ENCODE measurements at regions not wholly inside any gene's neighbourhood (a gene's known extent, or its start where the extent isn't known, plus 50 kb on each side); places are given as distances from the start of the nearest gene placed in this dataset.

DNA sequence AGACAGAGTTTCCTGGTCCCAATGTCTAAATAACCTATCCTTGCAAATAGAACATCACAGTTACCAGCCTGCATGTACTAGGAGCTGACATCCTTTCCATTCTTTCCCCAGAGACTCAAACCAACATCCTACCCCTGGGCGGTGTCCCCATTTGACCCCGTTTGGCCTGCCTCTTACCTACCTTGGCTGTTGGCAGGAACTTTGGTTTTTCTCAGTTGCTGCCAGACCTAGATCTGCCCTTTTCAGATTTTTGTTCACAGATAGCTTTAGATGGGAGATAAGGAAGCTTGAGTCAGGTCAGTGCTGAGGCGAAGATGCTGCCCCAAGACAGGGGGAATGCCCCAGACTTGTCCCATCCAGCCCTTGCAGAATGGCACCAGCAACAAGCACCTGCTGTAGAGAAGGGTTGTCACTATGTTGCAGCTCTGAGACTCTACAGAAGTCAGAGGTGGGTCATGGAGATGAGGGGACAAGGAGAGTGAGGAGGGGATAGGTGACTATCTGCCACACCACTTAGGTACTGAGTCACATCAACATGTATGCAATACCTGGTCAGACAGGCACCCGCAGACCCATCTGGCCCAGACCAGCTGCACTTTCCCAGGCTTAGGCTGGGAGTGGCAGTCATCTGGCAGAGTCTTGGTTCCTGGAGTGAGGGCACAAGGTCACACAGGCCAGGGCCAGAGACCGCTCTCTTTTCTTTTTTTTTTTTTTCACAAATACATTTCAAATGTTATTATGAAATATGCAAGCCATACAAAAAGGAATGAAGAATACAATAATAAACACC, 61.5 kb upstream of the POU2AF1 start:
- 100% methylated on average over 3 of the region's 5 CpGs for WGBS (ENCODE audit: insufficient coverage)
- Histone ChIP-seq H3K36me3 (replicated peaks in 1 of 2; ENCODE audit: control extremely low read depth in 1 of 2, control insufficient read depth in 1 of 2, extremely low read depth in 1 of 2, insufficient read depth in 2 of 2, low read length in 1 of 2) (no peaks in the 10 kb centered on the region), H3K4me1 (ENCODE audit: control insufficient read depth in 2 of 2, insufficient read depth in 2 of 2, low read length in 2 of 2) (peaks cover 15 to 30% of the 10 kb centered on the region in 2 donors), H3K4me2 (replicated peaks; ENCODE audit: low read depth, low read length, poor library complexity, severe bottlenecking) (no peak overlapping the region), H3K27ac (ENCODE audit: low read length in 2 of 2) (no peak overlapping the region), H3K79me2 (ENCODE audit: control insufficient read depth, insufficient read depth, low read length) (no peaks in the 10 kb centered on the region), H3K27me3 (replicated peaks in 1 of 4; ENCODE audit: control extremely low read depth in 1 of 4, control insufficient read depth in 3 of 4, insufficient read depth in 4 of 4, low read length in 3 of 4) (peaks cover 0 to 3% (median 0%) of the 10 kb centered on the region in 4 experiments), H3K9me3 (ENCODE audit: control extremely low read depth in 1 of 3, control insufficient read depth in 2 of 3, insufficient read depth in 1 of 3, low read length in 2 of 3) (peaks cover 0 to 2% (median 0%) of the 10 kb centered on the region in 3 donors), H4K20me1 (ENCODE audit: control insufficient read depth, insufficient read depth, low read length, poor library complexity, severe bottlenecking) (no peaks in the 10 kb centered on the region), H3K9ac (ENCODE audit: low read length) (no peak overlapping the region), H3K4me3 (ENCODE audit: control extremely low read depth in 1 of 5, extremely low read depth in 1 of 5, insufficient read depth in 1 of 5, low read depth in 2 of 5, low read length in 4 of 5) (no peak overlapping the region), H2AFZ (ENCODE audit: insufficient read depth, low read depth, low read length, poor library complexity, severe bottlenecking) (no peak overlapping the region)
- ATAC-seq (ENCODE audit: low read depth) = no peak
- TF ChIP-seq, protein P1, sequence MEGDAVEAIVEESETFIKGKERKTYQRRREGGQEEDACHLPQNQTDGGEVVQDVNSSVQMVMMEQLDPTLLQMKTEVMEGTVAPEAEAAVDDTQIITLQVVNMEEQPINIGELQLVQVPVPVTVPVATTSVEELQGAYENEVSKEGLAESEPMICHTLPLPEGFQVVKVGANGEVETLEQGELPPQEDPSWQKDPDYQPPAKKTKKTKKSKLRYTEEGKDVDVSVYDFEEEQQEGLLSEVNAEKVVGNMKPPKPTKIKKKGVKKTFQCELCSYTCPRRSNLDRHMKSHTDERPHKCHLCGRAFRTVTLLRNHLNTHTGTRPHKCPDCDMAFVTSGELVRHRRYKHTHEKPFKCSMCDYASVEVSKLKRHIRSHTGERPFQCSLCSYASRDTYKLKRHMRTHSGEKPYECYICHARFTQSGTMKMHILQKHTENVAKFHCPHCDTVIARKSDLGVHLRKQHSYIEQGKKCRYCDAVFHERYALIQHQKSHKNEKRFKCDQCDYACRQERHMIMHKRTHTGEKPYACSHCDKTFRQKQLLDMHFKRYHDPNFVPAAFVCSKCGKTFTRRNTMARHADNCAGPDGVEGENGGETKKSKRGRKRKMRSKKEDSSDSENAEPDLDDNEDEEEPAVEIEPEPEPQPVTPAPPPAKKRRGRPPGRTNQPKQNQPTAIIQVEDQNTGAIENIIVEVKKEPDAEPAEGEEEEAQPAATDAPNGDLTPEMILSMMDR (IDR thresholded peaks at IDR 0.05) = no peak
- TF ChIP-seq EZH2 (IDR thresholded peaks at IDR 0.05; ENCODE audit: borderline replicate concordance, insufficient read depth, low read depth, low read length, poor library complexity, severe bottlenecking) = no peak
- H3K27ac Mint-ChIP-seq = no peak overlapping the region
- H3K4me3 Mint-ChIP-seq = no peak overlapping the region
- H3K4me1 Mint-ChIP-seq = peaks cover 40% of the 10 kb centered on the region
- no peaks in the 10 kb centered on the region for H3K27me3 Mint-ChIP-seq
- no peaks in the 10 kb centered on the region for H3K9me3 Mint-ChIP-seq (ENCODE audit: insufficient read depth)
- DNase-seq = no peak
- intact Hi-C loops (cut with micrococcal nuclease) = no loop called here
- ChIA-PET POLR2A (no interaction called here), CTCF (interaction anchor here (1.2 to 4.4 kb wide), 4 partner anchors 11 to 991 kb away, joined by 3 to 43 read pairs (median 10); no protein-coding TSS in a partner anchor)

GRCh38 chr11:111439901-111440300, 60.8 kb upstream of the POU2AF1 start:
- Mint-ChIP-seq H3K9me3 (ENCODE audit: insufficient read depth) (no peaks in the 10 kb centered on the region), H3K4me3 (no peak overlapping the region), H3K27me3 (no peaks in the 10 kb centered on the region), H3K4me1 (peaks cover 39% of the 10 kb centered on the region), H3K27ac (no peak overlapping the region)
- ATAC-seq (ENCODE audit: low read depth) (no peak), DNase-seq (no peak)
- ChIA-PET POLR2A (no interaction called here), CTCF (interaction anchor here (0.5 to 4.4 kb wide), 5 partner anchors 11 to 211 kb away, joined by 3 to 43 read pairs (median 11); no protein-coding TSS in a partner anchor)
- WGBS (ENCODE audit: insufficient coverage) = 100% methylated on average over 1 of the region's 1 CpG
- Histone ChIP-seq H3K27me3 (replicated peaks in 1 of 4; ENCODE audit: control extremely low read depth in 1 of 4, control insufficient read depth in 3 of 4, insufficient read depth in 4 of 4, low read length in 3 of 4) (peaks cover 0 to 3% (median 0%) of the 10 kb centered on the region in 4 experiments), H3K79me2 (ENCODE audit: control insufficient read depth, insufficient read depth, low read length) (no peaks in the 10 kb centered on the region), H2AFZ (ENCODE audit: insufficient read depth, low read depth, low read length, poor library complexity, severe bottlenecking) (no peak overlapping the region), H3K4me3 (ENCODE audit: control extremely low read depth in 1 of 5, extremely low read depth in 1 of 5, insufficient read depth in 1 of 5, low read depth in 2 of 5, low read length in 4 of 5) (no peak overlapping the region), H3K4me2 (replicated peaks; ENCODE audit: low read depth, low read length, poor library complexity, severe bottlenecking) (no peak overlapping the region), H3K9me3 (ENCODE audit: control extremely low read depth in 1 of 3, control insufficient read depth in 2 of 3, insufficient read depth in 1 of 3, low read length in 2 of 3) (peaks cover 0 to 2% (median 0%) of the 10 kb centered on the region in 3 donors), H3K9ac (ENCODE audit: low read length) (no peak overlapping the region), H4K20me1 (ENCODE audit: control insufficient read depth, insufficient read depth, low read length, poor library complexity, severe bottlenecking) (no peaks in the 10 kb centered on the region), H3K27ac (ENCODE audit: low read length in 2 of 2) (no peak overlapping the region), H3K36me3 (replicated peaks in 1 of 2; ENCODE audit: control extremely low read depth in 1 of 2, control insufficient read depth in 1 of 2, extremely low read depth in 1 of 2, insufficient read depth in 2 of 2, low read length in 1 of 2) (no peaks in the 10 kb centered on the region), H3K4me1 (ENCODE audit: control insufficient read depth in 2 of 2, insufficient read depth in 2 of 2, low read length in 2 of 2) (peaks cover 15 to 29% of the 10 kb centered on the region in 2 donors)
- intact Hi-C loops (cut with micrococcal nuclease) = no loop called here
- TF ChIP-seq EZH2 (IDR thresholded peaks at IDR 0.05; ENCODE audit: borderline replicate concordance, insufficient read depth, low read depth, low read length, poor library complexity, severe bottlenecking) = no peak
- TF ChIP-seq, protein P1 (IDR thresholded peaks at IDR 0.05) = no peak
